ENCODE measurements at regions not wholly inside any gene's neighbourhood (a gene's known extent, or its start where the extent isn't known, plus 50 kb on each side); places are given as distances from the start of the nearest gene placed in this dataset.

- Mint-ChIP-seq H3K27ac (ENCODE audit: unreplicated experiment) (no peak overlapping the region), H3K4me1 (ENCODE audit: low read depth, unreplicated experiment) (no peaks in the 10 kb centered on the region), H3K4me3 (ENCODE audit: unreplicated experiment) (no peak overlapping the region), H3K9me3 (ENCODE audit: unreplicated experiment) (no peaks in the 10 kb centered on the region), H3K27me3 (ENCODE audit: insufficient read depth, unreplicated experiment) (no peaks in the 10 kb centered on the region), H3K36me3 (ENCODE audit: insufficient read depth, unreplicated experiment) (no peaks in the 10 kb centered on the region)
- Histone ChIP-seq H3K27me3 (replicated peaks; ENCODE audit: control insufficient read depth, insufficient read depth, low read length) (no peaks in the 10 kb centered on the region), H3K36me3 (ENCODE audit: control insufficient read depth, insufficient read depth, low read length) (no peaks in the 10 kb centered on the region), H3K4me3 (ENCODE audit: low read depth, low read length) (no peak overlapping the region), H3K4me1 (no peaks in the 10 kb centered on the region), H3K9me3 (no peaks in the 10 kb centered on the region)
- BruUV-seq (replicated peaks), result no TSS peak
- intact Hi-C loops (cut with micrococcal nuclease; ENCODE audit: unreplicated experiment), result no loop called here
- DNase-seq, result no peak
- no peak for TF ChIP-seq CTCF (IDR thresholded peaks at IDR 0.05; ENCODE audit: insufficient read depth in 1 of 2, low read depth in 1 of 2, low read length in 1 of 2, severe bottlenecking in 1 of 2, unreplicated experiment in 1 of 2)
- POLR2A ChIA-PET, result no interaction called here
- CTCF ChIA-PET, result no interaction called here
These were observed 346.2 kb upstream of the LRRC7 start for GRCh38 chr1:69221524-69221923.

GRCh38 chr1:69223156-69223555 lies 344.6 kb upstream of the LRRC7 start:
- BruUV-seq (replicated peaks), result no TSS peak
- no peak for TF ChIP-seq CTCF (IDR thresholded peaks at IDR 0.05; ENCODE audit: insufficient read depth in 1 of 2, low read depth in 1 of 2, low read length in 1 of 2, severe bottlenecking in 1 of 2, unreplicated experiment in 1 of 2)
- Mint-ChIP-seq H3K9me3 (ENCODE audit: unreplicated experiment) (no peaks in the 10 kb centered on the region), H3K4me1 (ENCODE audit: low read depth, unreplicated experiment) (no peaks in the 10 kb centered on the region), H3K4me3 (ENCODE audit: unreplicated experiment) (no peak overlapping the region), H3K27ac (ENCODE audit: unreplicated experiment) (no peak overlapping the region), H3K27me3 (ENCODE audit: insufficient read depth, unreplicated experiment) (no peaks in the 10 kb centered on the region), H3K36me3 (ENCODE audit: insufficient read depth, unreplicated experiment) (no peaks in the 10 kb centered on the region)
- Histone ChIP-seq H3K36me3 (ENCODE audit: control insufficient read depth, insufficient read depth, low read length) (no peaks in the 10 kb centered on the region), H3K4me3 (ENCODE audit: low read depth, low read length) (no peak overlapping the region), H3K9me3 (no peaks in the 10 kb centered on the region), H3K27me3 (replicated peaks; ENCODE audit: control insufficient read depth, insufficient read depth, low read length) (no peaks in the 10 kb centered on the region), H3K4me1 (no peaks in the 10 kb centered on the region)
- DNase-seq, result no peak
- CTCF ChIA-PET, result no interaction called here
- intact Hi-C loops (cut with micrococcal nuclease; ENCODE audit: unreplicated experiment), result no loop called here
- POLR2A ChIA-PET, result no interaction called here

GRCh38 chr1:69228501-69228900 lies 339.2 kb upstream of the LRRC7 start:
- no peaks in the 10 kb centered on the region for H3K4me1 ChIP-seq

More at GRCh38 chr1:69228501-69228900, 339.2 kb upstream of the LRRC7 start:
- Mint-ChIP-seq H3K36me3 (ENCODE audit: insufficient read depth, unreplicated experiment) (no peaks in the 10 kb centered on the region), H3K27ac (ENCODE audit: unreplicated experiment) (no peak overlapping the region), H3K9me3 (ENCODE audit: unreplicated experiment) (no peaks in the 10 kb centered on the region), H3K4me3 (ENCODE audit: unreplicated experiment) (no peak overlapping the region), H3K4me1 (ENCODE audit: low read depth, unreplicated experiment) (no peaks in the 10 kb centered on the region), H3K27me3 (ENCODE audit: insufficient read depth, unreplicated experiment) (no peaks in the 10 kb centered on the region)
- ChIA-PET CTCF (no interaction called here), POLR2A (no interaction called here)
- Histone ChIP-seq H3K36me3 (ENCODE audit: control insufficient read depth, insufficient read depth, low read length) (no peaks in the 10 kb centered on the region), H3K4me3 (ENCODE audit: low read depth, low read length) (no peak overlapping the region), H3K9me3 (no peaks in the 10 kb centered on the region), H3K27me3 (replicated peaks; ENCODE audit: control insufficient read depth, insufficient read depth, low read length) (no peaks in the 10 kb centered on the region)
- DNase-seq, result no peak
- BruUV-seq (replicated peaks), result no TSS peak
- no peak for TF ChIP-seq CTCF (IDR thresholded peaks at IDR 0.05; ENCODE audit: insufficient read depth in 1 of 2, low read depth in 1 of 2, low read length in 1 of 2, severe bottlenecking in 1 of 2, unreplicated experiment in 1 of 2)
- intact Hi-C loops (cut with micrococcal nuclease; ENCODE audit: unreplicated experiment), result no loop called here
